ENCODE measurements at regions not wholly inside any gene's neighbourhood (a gene's known extent, or its start where the extent isn't known, plus 50 kb on each side); places are given as distances from the start of the nearest gene placed in this dataset.

DNA sequence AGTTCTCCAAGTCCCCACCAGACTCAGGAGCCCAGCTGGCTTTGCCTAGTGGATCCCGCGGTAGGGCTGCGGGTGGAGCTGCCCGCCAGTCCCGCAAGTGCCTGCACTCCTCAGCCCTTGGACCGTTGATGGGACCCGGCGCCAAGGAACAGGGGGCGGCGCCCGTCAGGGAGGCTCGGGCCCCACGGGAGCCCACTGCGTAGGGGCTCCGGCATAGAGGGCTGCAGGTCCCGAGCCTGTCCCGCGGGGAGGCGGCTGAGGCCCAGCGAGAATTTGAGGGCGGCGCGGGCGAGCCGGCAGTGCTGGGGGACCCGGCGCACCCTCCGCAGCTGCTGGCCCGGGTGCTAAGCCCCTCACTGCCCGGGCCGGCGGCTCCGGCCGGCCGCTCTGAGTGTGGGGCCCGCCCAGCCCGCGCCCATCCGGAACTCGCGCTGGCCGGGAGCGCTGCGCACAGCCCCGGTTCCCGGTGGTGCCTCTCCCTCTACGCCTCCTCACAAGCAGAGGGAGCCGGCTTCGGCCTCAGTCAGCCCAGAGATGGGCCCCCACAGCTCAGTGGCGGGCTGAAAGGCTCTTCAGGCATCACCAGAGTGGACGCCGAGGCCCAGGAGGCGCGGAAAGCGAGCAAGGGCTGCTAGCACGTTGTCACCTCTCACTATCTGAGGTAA lies 452.4 kb upstream of the LRFN5 start:
- TF ChIP-seq, protein P1, sequence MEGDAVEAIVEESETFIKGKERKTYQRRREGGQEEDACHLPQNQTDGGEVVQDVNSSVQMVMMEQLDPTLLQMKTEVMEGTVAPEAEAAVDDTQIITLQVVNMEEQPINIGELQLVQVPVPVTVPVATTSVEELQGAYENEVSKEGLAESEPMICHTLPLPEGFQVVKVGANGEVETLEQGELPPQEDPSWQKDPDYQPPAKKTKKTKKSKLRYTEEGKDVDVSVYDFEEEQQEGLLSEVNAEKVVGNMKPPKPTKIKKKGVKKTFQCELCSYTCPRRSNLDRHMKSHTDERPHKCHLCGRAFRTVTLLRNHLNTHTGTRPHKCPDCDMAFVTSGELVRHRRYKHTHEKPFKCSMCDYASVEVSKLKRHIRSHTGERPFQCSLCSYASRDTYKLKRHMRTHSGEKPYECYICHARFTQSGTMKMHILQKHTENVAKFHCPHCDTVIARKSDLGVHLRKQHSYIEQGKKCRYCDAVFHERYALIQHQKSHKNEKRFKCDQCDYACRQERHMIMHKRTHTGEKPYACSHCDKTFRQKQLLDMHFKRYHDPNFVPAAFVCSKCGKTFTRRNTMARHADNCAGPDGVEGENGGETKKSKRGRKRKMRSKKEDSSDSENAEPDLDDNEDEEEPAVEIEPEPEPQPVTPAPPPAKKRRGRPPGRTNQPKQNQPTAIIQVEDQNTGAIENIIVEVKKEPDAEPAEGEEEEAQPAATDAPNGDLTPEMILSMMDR (IDR thresholded peaks at IDR 0.05) = no peak
- ATAC-seq (no peak), DNase-seq (no peak)
- ChIA-PET POLR2A (no interaction called here), CTCF (no interaction called here)
- Mint-ChIP-seq H3K27ac (no peak overlapping the region), H3K4me3 (no peak overlapping the region), H3K4me1 (ENCODE audit: low read depth) (no peaks in the 10 kb centered on the region), H3K9me3 (peaks cover 7% of the 10 kb centered on the region), H3K36me3 (ENCODE audit: low read depth) (no peaks in the 10 kb centered on the region), H3K27me3 (no peaks in the 10 kb centered on the region)
- intact Hi-C loops (cut with micrococcal nuclease) = no loop called here

DNA sequence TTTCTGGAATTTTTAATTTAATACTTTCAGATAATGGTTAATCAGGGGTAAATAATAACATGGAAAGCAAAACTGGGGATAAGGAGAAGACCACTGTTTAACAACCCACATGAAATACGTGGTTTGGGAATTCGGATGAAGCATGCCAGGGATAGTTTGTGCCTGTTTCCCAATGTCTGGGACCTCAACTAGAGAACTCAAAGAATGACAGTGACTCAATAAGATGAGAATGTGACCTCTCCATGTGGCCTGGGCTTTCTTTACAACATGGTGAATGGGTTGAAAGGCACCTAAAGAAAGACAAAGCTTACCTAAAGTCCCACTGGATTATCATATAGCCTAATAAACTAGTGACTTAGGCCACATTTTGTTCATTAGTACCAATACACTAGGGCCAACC lies 460.3 kb upstream of the LRFN5 start:
- H3K4me3 Mint-ChIP-seq = no peak overlapping the region
- TF ChIP-seq, protein P1 (IDR thresholded peaks at IDR 0.05) = no peak
- ATAC-seq (no peak), DNase-seq (no peak)
- H3K9me3 Mint-ChIP-seq = peaks cover 3% of the 10 kb centered on the region
- H3K36me3 Mint-ChIP-seq (ENCODE audit: low read depth) = no peaks in the 10 kb centered on the region
- H3K27me3 Mint-ChIP-seq = no peaks in the 10 kb centered on the region
- intact Hi-C loops (cut with micrococcal nuclease) = no loop called here
- H3K4me1 Mint-ChIP-seq (ENCODE audit: low read depth) = no peaks in the 10 kb centered on the region
- H3K27ac Mint-ChIP-seq = no peak overlapping the region
- ChIA-PET POLR2A (no interaction called here), CTCF (no interaction called here)

DNA sequence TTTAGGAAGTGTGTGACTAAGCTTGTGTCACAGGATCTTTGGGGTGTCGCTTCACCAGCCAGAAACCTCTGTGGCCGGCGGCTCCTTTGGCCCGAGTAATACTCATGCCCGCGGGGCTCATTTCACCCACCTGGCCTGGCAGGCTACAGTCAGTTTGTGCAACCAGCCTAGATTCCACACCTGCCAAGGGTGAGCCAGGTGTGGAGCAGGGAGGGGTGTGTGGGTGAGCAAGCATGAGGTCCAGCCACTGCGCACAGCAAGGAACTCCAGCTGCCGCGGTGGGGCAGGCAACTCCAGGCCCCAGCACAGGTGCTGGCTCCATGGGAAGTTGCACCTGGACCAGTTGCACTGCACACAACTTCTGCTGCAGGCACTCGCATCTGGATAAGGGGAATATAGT lies 462.3 kb upstream of the LRFN5 start:
- no peak for ATAC-seq
- Mint-ChIP-seq H3K9me3 (peaks cover 3% of the 10 kb centered on the region), H3K27ac (no peak overlapping the region), H3K27me3 (no peaks in the 10 kb centered on the region), H3K36me3 (ENCODE audit: low read depth) (no peaks in the 10 kb centered on the region), H3K4me1 (ENCODE audit: low read depth) (no peaks in the 10 kb centered on the region), H3K4me3 (no peak overlapping the region)
- CTCF ChIA-PET = no interaction called here
- TF ChIP-seq, protein P1 (IDR thresholded peaks at IDR 0.05) = no peak
- POLR2A ChIA-PET = no interaction called here
- DNase-seq = no peak
- intact Hi-C loops (cut with micrococcal nuclease) = no loop called here

DNA sequence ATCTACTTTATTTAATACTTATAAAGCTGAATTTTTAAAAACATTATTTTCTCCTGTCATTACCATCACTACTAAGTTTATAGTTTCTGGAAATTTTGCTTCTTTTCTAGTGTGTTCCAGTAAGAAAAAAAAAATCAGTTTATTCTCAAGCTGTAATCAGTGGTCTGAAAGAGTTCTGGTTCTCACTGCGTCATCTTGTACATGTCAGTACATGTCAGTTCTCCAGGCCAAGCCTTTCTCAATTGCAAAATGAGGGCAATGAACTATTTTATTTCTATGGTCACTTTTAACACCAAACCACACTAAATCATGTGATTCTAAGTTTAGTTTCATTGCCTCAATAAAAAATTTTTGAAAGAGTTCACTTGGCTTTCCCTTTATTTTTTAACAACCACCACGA lies 468.9 kb upstream of the LRFN5 start:
- no peaks in the 10 kb centered on the region for H3K27me3 Mint-ChIP-seq

DNA sequence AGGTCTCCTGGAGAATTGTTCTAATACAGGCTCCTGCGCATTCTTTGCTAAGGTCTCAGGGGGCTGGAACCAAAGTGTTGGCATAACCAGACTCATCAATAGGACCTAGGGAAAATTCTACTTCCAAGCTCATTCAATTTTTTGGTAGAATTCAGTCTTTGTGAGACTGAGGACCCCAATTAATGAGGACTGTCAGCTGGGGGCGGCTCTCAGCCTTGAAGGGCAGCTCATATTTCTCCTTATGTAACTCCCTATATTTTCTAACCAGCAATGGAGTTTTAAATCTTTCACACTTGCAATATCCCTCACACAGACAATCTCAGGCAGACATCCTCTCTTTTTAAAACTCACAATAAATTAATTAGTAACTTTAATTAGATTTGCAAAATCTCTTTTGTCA lies 476.4 kb upstream of the LRFN5 start:
- Mint-ChIP-seq H3K36me3 (ENCODE audit: low read depth) (no peaks in the 10 kb centered on the region), H3K9me3 (peaks cover 7% of the 10 kb centered on the region), H3K4me1 (ENCODE audit: low read depth) (no peaks in the 10 kb centered on the region), H3K27ac (no peak overlapping the region), H3K4me3 (no peak overlapping the region), H3K27me3 (no peaks in the 10 kb centered on the region)
- POLR2A ChIA-PET = interaction anchor here (0.5 kb wide), 1 partner anchor 538 kb away, joined by 4 read pairs; no protein-coding TSS in a partner anchor
- intact Hi-C loops (cut with micrococcal nuclease) = no loop called here
- CTCF ChIA-PET = no interaction called here
- TF ChIP-seq, protein P1 (IDR thresholded peaks at IDR 0.05) = no peak
- DNase-seq = no peak
- no peak for ATAC-seq

More for the DNA sequence above, 468.9 kb upstream of the LRFN5 start:
- H3K9me3 Mint-ChIP-seq = peaks cover 5% of the 10 kb centered on the region
- H3K4me1 Mint-ChIP-seq (ENCODE audit: low read depth) = no peaks in the 10 kb centered on the region
- POLR2A ChIA-PET = no interaction called here
- TF ChIP-seq, protein P1 (IDR thresholded peaks at IDR 0.05) = no peak
- CTCF ChIA-PET = no interaction called here
- no peak overlapping the region for H3K27ac Mint-ChIP-seq
- intact Hi-C loops (cut with micrococcal nuclease) = no loop called here
- ATAC-seq = no peak
- no peaks in the 10 kb centered on the region for H3K36me3 Mint-ChIP-seq (ENCODE audit: low read depth)
- H3K4me3 Mint-ChIP-seq = no peak overlapping the region
- no peak for DNase-seq
